Transverse colon (tissue), 4 donors: ENCODE measurements at regions not wholly inside any gene's neighbourhood (a gene's known extent, or its start where the extent isn't known, plus 50 kb on each side); places are given as distances from the start of the nearest gene placed in this dataset.

ENCODE experiments used
- CTCF ChIP-seq, 5 experiments: fragments of 200-600 bp in 3 of 5; fragments of 450-650 bp in 2 of 5; sonication (generic) in 3 of 5; IDR thresholded peaks; 1 replicate in 2 of 5; 2 replicates in 3 of 5; pipeline ENCODE4 v1.5.1; 2016 to 2017; ENCODE audit warnings: antibody characterized with exemption in 5 of 5, inconsistent platforms in 3 of 5, mild to moderate bottlenecking in 2 of 5, moderate library complexity in 1 of 5
- EP300 ChIP-seq: sonication (generic); formaldehyde crosslinking; IDR thresholded peaks from one replicate; pipeline ENCODE4 v1.6.1; 2017; ENCODE audit warnings: antibody characterized with exemption, low read depth
- POLR2A ChIP-seq: fragments of 450-650 bp; IDR thresholded peaks from one replicate; pipeline ENCODE4 v1.6.1; 2016; ENCODE audit warnings: antibody characterized with exemption, mild to moderate bottlenecking, moderate library complexity
- POLR2AphosphoS5 ChIP-seq, 3 donors: sonication (generic); formaldehyde crosslinking; IDR thresholded peaks; one replicate each; pipeline ENCODE4 v1.6.1; 2016; ENCODE audit warnings: antibody characterized with exemption in 3 of 3

GRCh38 chr6:170030284-170030815 lies 260.5 kb downstream of the DLL1 start:
- TF ChIP-seq CTCF (IDR thresholded peaks at IDR 0.05) (no peak), POLR2A (no peak), EP300 (no peak), POLR2AphosphoS5 (IDR thresholded peaks at IDR 0.05) (no peak)
